ENCODE measurements at regions not wholly inside any gene's neighbourhood (a gene's known extent, or its start where the extent isn't known, plus 50 kb on each side); places are given as distances from the start of the nearest gene placed in this dataset.

DNA sequence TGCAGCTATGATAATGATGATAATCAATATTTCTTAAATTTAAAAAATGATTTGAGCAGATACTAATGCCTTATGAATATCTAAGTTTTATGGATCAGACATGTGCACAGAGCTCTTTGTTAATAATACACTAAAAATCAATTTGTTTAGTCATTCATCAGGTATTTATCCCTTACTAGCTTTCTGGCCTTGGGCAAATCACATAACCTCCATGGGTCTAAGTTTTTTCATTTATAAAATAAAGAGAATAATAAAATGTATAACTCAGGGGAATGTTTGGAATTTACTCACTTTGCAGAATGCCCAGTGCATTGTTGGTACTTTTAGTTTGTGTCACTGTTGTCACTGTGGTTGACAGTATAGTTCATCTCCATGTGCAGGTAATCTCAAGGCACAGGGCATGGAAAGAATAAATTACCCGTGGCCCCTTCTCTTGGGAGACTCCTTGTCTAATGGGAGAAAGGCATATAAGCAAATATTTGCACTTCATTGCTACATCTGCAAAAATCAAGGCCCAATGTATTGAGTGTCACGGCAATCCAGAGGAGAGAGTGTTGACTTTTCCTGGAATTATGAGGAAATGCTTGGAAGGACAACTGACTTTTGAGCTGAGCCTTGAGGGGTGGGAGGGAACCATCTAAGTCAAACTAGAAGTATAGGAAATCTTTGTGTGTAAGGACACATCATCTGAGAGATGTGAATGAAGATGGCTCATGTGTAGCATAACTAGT, 64.7 kb upstream of the CTTNBP2 start:
- Histone ChIP-seq H3F3A (ENCODE audit: insufficient read depth) (no peaks in the 10 kb centered on the region), H3K27me3 (ENCODE audit: low read length) (no peaks in the 10 kb centered on the region), H3K79me2 (ENCODE audit: insufficient read depth, low read length) (no peaks in the 10 kb centered on the region), H2AFZ (ENCODE audit: low read depth, low read length, severe bottlenecking) (no peak overlapping the region), H3K9me3 (ENCODE audit: insufficient read depth, low read length) (no peaks in the 10 kb centered on the region), H3K36me3 (ENCODE audit: low read length) (no peaks in the 10 kb centered on the region), H3K27ac (ENCODE audit: low read depth, low read length) (no peak overlapping the region), H3K9ac (ENCODE audit: low read length) (no peak overlapping the region), H3K4me3 (ENCODE audit: insufficient read depth, low read length, poor library complexity, severe bottlenecking) (no peak overlapping the region), H4K20me1 (ENCODE audit: low read depth, low read length) (no peaks in the 10 kb centered on the region), H3K4me2 (ENCODE audit: low read depth, low read length, poor library complexity, severe bottlenecking) (no peak overlapping the region), H3K9me2 (replicated peaks; ENCODE audit: insufficient read depth, low read length) (no peaks in the 10 kb centered on the region)
- TF ChIP-seq, protein P1, sequence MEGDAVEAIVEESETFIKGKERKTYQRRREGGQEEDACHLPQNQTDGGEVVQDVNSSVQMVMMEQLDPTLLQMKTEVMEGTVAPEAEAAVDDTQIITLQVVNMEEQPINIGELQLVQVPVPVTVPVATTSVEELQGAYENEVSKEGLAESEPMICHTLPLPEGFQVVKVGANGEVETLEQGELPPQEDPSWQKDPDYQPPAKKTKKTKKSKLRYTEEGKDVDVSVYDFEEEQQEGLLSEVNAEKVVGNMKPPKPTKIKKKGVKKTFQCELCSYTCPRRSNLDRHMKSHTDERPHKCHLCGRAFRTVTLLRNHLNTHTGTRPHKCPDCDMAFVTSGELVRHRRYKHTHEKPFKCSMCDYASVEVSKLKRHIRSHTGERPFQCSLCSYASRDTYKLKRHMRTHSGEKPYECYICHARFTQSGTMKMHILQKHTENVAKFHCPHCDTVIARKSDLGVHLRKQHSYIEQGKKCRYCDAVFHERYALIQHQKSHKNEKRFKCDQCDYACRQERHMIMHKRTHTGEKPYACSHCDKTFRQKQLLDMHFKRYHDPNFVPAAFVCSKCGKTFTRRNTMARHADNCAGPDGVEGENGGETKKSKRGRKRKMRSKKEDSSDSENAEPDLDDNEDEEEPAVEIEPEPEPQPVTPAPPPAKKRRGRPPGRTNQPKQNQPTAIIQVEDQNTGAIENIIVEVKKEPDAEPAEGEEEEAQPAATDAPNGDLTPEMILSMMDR (IDR thresholded peaks at IDR 0.05; ENCODE audit: insufficient read depth, low read length, poor library complexity, severe bottlenecking): no peak
- no peak for TF ChIP-seq EZH2phosphoT487 (conservative IDR thresholded peaks at IDR 0.05; ENCODE audit: low read length)

DNA sequence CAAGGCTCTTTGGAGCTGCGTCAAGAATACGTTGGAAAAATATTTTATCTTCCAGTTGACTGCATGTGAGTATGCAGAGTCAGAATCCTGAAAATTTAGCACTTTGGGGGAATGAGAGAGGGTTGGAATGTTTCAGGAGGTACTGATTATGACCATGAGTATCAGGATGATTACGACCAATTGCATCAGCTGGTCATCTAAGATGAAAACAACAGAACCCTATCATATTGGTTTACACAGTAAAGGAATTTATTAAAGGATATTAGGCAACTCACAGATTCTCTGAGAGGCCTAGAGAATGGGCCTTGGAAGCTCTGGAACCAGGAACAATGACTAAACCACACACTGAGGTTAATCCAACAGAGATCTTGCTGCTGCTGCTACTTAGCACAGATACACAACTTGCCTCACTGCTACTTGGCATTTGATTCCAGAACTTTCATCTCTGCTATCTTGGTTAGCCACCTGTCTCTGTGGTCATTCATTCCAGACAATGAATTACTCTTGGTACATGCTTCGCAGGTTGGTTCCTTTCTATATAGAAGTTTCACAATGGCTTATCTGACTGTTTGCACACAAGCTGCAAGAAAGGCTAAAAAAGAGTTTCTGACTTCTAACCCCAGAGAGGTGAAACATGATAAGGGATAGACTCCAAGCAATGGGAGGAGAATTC, 68.0 kb upstream of the CTTNBP2 start:
- H3K4me3 ChIP-seq (ENCODE audit: insufficient read depth, low read length, poor library complexity, severe bottlenecking): no peak overlapping the region
- no peaks in the 10 kb centered on the region for H3K27me3 ChIP-seq (ENCODE audit: low read length)
- H3K36me3 ChIP-seq (ENCODE audit: low read length): no peaks in the 10 kb centered on the region
- H4K20me1 ChIP-seq (ENCODE audit: low read depth, low read length): no peaks in the 10 kb centered on the region
- H3K4me2 ChIP-seq (ENCODE audit: low read depth, low read length, poor library complexity, severe bottlenecking): no peak overlapping the region
- H3K79me2 ChIP-seq (ENCODE audit: insufficient read depth, low read length): no peaks in the 10 kb centered on the region
- no peak overlapping the region for H2AFZ ChIP-seq (ENCODE audit: low read depth, low read length, severe bottlenecking)
- H3K9ac ChIP-seq (ENCODE audit: low read length): no peak overlapping the region
- no peaks in the 10 kb centered on the region for H3K9me3 ChIP-seq (ENCODE audit: insufficient read depth, low read length)
- no peaks in the 10 kb centered on the region for H3K9me2 ChIP-seq (replicated peaks; ENCODE audit: insufficient read depth, low read length)
- H3K27ac ChIP-seq (ENCODE audit: low read depth, low read length): no peak overlapping the region
- TF ChIP-seq, protein P1 (IDR thresholded peaks at IDR 0.05; ENCODE audit: insufficient read depth, low read length, poor library complexity, severe bottlenecking): no peak
- TF ChIP-seq EZH2phosphoT487 (conservative IDR thresholded peaks at IDR 0.05; ENCODE audit: low read length): no peak
- no peaks in the 10 kb centered on the region for H3F3A ChIP-seq (ENCODE audit: insufficient read depth)

DNA sequence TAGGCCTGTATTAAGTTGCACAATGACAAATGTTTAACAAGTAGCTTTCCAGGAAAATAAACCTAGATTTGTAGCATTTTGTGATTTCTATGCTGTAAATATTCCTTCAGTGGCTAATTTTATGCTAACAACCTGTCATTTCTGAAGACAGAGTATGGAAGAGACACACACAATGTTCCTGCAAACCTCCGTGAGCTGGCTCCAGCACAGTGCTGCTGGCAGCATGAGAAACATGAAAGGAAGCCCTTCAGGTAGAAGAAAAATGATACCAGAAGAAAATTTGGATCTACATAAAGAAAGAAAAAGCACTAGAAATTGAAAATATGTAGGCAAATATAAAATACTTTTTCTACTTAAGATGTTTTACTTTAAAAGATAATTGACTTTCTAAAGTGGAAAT, 69.5 kb upstream of the CTTNBP2 start:
- Histone ChIP-seq H2AFZ (ENCODE audit: low read depth, low read length, severe bottlenecking) (no peak overlapping the region), H3K4me2 (ENCODE audit: low read depth, low read length, poor library complexity, severe bottlenecking) (no peak overlapping the region), H3K27me3 (ENCODE audit: low read length) (no peaks in the 10 kb centered on the region), H3K9me2 (replicated peaks; ENCODE audit: insufficient read depth, low read length) (no peaks in the 10 kb centered on the region), H3K9me3 (ENCODE audit: insufficient read depth, low read length) (no peaks in the 10 kb centered on the region), H4K20me1 (ENCODE audit: low read depth, low read length) (no peaks in the 10 kb centered on the region), H3K27ac (ENCODE audit: low read depth, low read length) (no peak overlapping the region), H3K4me3 (ENCODE audit: insufficient read depth, low read length, poor library complexity, severe bottlenecking) (no peak overlapping the region), H3K9ac (ENCODE audit: low read length) (no peak overlapping the region), H3F3A (ENCODE audit: insufficient read depth) (no peaks in the 10 kb centered on the region), H3K36me3 (ENCODE audit: low read length) (no peaks in the 10 kb centered on the region), H3K79me2 (ENCODE audit: insufficient read depth, low read length) (no peaks in the 10 kb centered on the region)
- TF ChIP-seq EZH2phosphoT487 (conservative IDR thresholded peaks at IDR 0.05; ENCODE audit: low read length): no peak
- TF ChIP-seq, protein P1 (IDR thresholded peaks at IDR 0.05; ENCODE audit: insufficient read depth, low read length, poor library complexity, severe bottlenecking): no peak
